Activated T-helper 2 cell treated with anti-CD3 and anti-CD28 coated beads, Interferon-gamma antibody, Interleukin-2, Interleukin-4, amounts not matched to agents 10 μg/mL and 5 μg/mL and 100 μg/mL, durations not matched to agents 14 hours and 24 hours and 36 hours (primary cell): ENCODE measurements at regions not wholly inside any gene's neighbourhood (a gene's known extent, or its start where the extent isn't known, plus 50 kb on each side); places are given as distances from the start of the nearest gene placed in this dataset.

Experiments
- DNase-seq: peaks from one replicate; pipeline ENCODE4 v3.0.0; 2021; ENCODE audit warnings: low spot score
- H3K27ac Mint-ChIP-seq: one replicate; pipeline ENCODE4 v1.8.0; 2021; ENCODE audit warnings: mixed read lengths
- H3K27me3 Mint-ChIP-seq: one replicate; pipeline ENCODE4 v1.8.0; 2021; ENCODE audit warnings: low read depth, mixed read lengths
- H3K36me3 Mint-ChIP-seq: one replicate; pipeline ENCODE4 v1.8.0; 2021; ENCODE audit warnings: low read depth, mixed read lengths
- H3K4me1 Mint-ChIP-seq: one replicate; pipeline ENCODE4 v1.8.0; 2021; ENCODE audit warnings: low read depth, mixed read lengths
- H3K4me3 Mint-ChIP-seq: one replicate; pipeline ENCODE4 v1.8.0; 2021; ENCODE audit warnings: low read depth, mild to moderate bottlenecking, moderate library complexity, mixed read lengths
- H3K9me3 Mint-ChIP-seq: one replicate; pipeline ENCODE4 v1.8.0; 2021; ENCODE audit warnings: mixed read lengths
- intact Hi-C: fragments of 100-400 bp; cut with micrococcal nuclease; formaldehyde crosslinking; loops from one replicate; pipeline ENCODE4 v1.15.1; 2023

- intact Hi-C loops: no loop called here
- H3K27me3 Mint-ChIP-seq: peaks cover 5% of the 10 kb centered on the region
- no peaks in the 10 kb centered on the region for H3K9me3 Mint-ChIP-seq
- H3K27ac Mint-ChIP-seq: no peak overlapping the region
- no peaks in the 10 kb centered on the region for H3K36me3 Mint-ChIP-seq
- no peak overlapping the region for H3K4me3 Mint-ChIP-seq
- H3K4me1 Mint-ChIP-seq: no peaks in the 10 kb centered on the region
- no peak for DNase-seq
Measured at GRCh38 chr3:5295191-5295690, 107.7 kb downstream of the EDEM1 start.

- no peak for DNase-seq
- Mint-ChIP-seq H3K27ac (no peak overlapping the region), H3K9me3 (no peaks in the 10 kb centered on the region), H3K4me3 (no peak overlapping the region), H3K4me1 (no peaks in the 10 kb centered on the region), H3K27me3 (peaks cover 5% of the 10 kb centered on the region), H3K36me3 (no peaks in the 10 kb centered on the region)
- intact Hi-C loops: no loop called here
Measured at GRCh38 chr3:5296362-5296761, 108.9 kb downstream of the EDEM1 start.

GRCh38 chr3:5297895-5298294 is 110.4 kb downstream of the EDEM1 start:
- Mint-ChIP-seq H3K4me3 (no peak overlapping the region), H3K4me1 (no peaks in the 10 kb centered on the region), H3K9me3 (no peaks in the 10 kb centered on the region), H3K36me3 (no peaks in the 10 kb centered on the region), H3K27me3 (peaks cover 3% of the 10 kb centered on the region), H3K27ac (no peak overlapping the region)
- DNase-seq: no peak
- intact Hi-C loops: no loop called here

DNA sequence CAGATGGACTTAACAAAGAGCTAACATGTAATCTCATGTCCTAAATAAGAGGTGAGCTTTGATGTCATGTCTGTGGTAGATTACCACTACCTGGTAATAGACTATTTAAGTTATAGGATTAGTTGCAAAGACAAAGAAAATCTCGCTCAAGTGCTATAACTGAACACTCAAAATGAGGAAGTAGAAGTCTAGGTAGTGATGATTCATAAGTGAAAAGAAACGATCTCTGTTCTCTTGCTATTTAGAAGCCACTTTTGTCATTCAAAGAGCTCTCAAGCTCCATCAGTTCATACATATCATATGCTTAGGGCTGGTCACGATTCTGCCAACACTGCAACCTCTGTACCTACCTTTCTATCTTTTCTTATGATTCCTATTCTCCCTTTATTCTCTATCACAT is 110.9 kb downstream of the EDEM1 start:
- H3K9me3 Mint-ChIP-seq: no peaks in the 10 kb centered on the region
- no peaks in the 10 kb centered on the region for H3K36me3 Mint-ChIP-seq
- H3K4me1 Mint-ChIP-seq: no peaks in the 10 kb centered on the region
- no peak overlapping the region for H3K4me3 Mint-ChIP-seq
- peaks cover 3% of the 10 kb centered on the region for H3K27me3 Mint-ChIP-seq
- no peak for DNase-seq
- no peak overlapping the region for H3K27ac Mint-ChIP-seq
- intact Hi-C loops: no loop called here

GRCh38 chr3:5299161-5299560 is 111.7 kb downstream of the EDEM1 start:
- H3K36me3 Mint-ChIP-seq: no peaks in the 10 kb centered on the region
- no peaks in the 10 kb centered on the region for H3K9me3 Mint-ChIP-seq
- H3K27ac Mint-ChIP-seq: no peak overlapping the region
- no peak overlapping the region for H3K4me3 Mint-ChIP-seq
- DNase-seq: no peak
- H3K4me1 Mint-ChIP-seq: no peaks in the 10 kb centered on the region
- intact Hi-C loops: no loop called here
- peaks cover 6% of the 10 kb centered on the region for H3K27me3 Mint-ChIP-seq

DNA sequence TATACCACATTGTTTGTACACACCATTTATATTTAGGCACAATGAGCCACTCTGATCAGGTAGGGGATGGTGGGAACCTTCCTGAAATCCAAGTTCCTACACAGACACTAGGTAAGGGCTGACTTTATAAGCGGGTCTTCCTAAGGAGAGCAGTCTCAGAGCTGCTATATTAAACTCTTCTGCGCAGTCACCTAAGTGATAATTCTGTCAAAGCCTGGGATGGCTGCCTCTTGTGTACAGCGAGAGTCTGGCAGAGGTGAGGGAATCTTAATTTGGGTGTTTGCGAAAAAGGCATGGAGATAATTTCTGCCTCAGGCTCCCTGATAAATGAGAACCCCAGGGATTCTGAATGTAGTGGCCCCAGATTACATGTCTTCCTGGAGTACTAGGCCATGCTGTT is 113.1 kb downstream of the EDEM1 start:
- Mint-ChIP-seq H3K4me3 (no peak overlapping the region), H3K4me1 (no peaks in the 10 kb centered on the region), H3K27ac (no peak overlapping the region), H3K9me3 (no peaks in the 10 kb centered on the region), H3K27me3 (peaks cover 6% of the 10 kb centered on the region), H3K36me3 (no peaks in the 10 kb centered on the region)
- no peak for DNase-seq
- intact Hi-C loops: loop anchor here (10.0 kb wide), 1 partner anchor 124 kb away; no protein-coding TSS in a partner anchor

GRCh38 chr3:5301651-5302297 is 114.3 kb downstream of the EDEM1 start:
- Mint-ChIP-seq H3K9me3 (no peaks in the 10 kb centered on the region), H3K4me1 (no peaks in the 10 kb centered on the region)

DNA sequence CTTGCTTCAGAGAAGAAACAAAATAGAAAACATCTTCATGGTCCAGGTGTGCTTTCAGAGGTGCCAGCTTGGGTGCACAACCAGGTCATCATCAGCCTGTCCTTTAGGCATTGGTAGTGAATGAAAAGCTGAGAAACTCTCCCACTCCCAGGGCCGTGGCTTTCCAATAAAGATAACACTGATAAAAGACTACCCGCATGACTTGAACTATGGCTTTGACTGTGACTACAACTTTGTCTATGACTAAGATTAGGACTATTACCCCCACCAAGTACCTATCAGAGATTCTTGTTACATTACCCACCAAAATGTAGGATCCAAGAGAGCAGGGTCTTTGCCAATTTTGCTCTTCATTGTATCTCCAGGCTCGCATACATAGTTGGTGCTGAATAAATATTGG is 115.2 kb downstream of the EDEM1 start:
- Mint-ChIP-seq H3K4me1 (no peaks in the 10 kb centered on the region), H3K9me3 (no peaks in the 10 kb centered on the region), H3K27ac (no peak overlapping the region), H3K4me3 (no peak overlapping the region), H3K27me3 (peaks cover 6% of the 10 kb centered on the region), H3K36me3 (no peaks in the 10 kb centered on the region)
- no peak for DNase-seq
- intact Hi-C loops: loop anchor here (10.0 kb wide), 1 partner anchor 122 kb away; no protein-coding TSS in a partner anchor

More at GRCh38 chr3:5301651-5302297, 114.3 kb downstream of the EDEM1 start:
- DNase-seq: no peak
- intact Hi-C loops: loop anchor here (10.0 kb wide), 1 partner anchor 123 kb away; no protein-coding TSS in a partner anchor
- Mint-ChIP-seq H3K4me3 (no peak overlapping the region), H3K27ac (no peak overlapping the region), H3K27me3 (peaks cover 6% of the 10 kb centered on the region), H3K36me3 (no peaks in the 10 kb centered on the region)

DNA sequence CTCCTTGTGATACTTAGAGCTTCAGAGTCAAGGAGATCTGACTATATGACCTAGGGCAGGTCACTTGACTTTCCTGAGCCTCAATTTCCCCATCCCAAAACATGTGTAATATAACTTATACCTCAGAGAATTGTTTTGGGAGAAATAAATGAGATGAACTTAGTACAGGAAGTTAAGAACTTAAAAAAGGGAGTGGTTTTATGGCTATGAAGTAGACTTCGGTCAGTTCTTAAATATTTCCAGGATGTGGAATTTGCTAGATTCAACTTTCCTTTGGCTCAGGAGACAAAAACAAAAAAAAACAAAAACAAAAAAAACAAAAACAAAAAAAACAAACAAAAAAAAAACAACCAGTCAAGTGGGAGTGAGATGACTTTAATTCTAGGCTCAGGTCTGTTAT is 116.7 kb downstream of the EDEM1 start:
- H3K4me3 Mint-ChIP-seq: no peak overlapping the region
- H3K27ac Mint-ChIP-seq: no peak overlapping the region
- H3K36me3 Mint-ChIP-seq: no peaks in the 10 kb centered on the region
- H3K4me1 Mint-ChIP-seq: no peaks in the 10 kb centered on the region
- no peaks in the 10 kb centered on the region for H3K9me3 Mint-ChIP-seq
- intact Hi-C loops: loop anchor here (10.0 kb wide), 1 partner anchor 121 kb away; no protein-coding TSS in a partner anchor
- H3K27me3 Mint-ChIP-seq: peaks cover 6% of the 10 kb centered on the region
- DNase-seq: no peak

DNA sequence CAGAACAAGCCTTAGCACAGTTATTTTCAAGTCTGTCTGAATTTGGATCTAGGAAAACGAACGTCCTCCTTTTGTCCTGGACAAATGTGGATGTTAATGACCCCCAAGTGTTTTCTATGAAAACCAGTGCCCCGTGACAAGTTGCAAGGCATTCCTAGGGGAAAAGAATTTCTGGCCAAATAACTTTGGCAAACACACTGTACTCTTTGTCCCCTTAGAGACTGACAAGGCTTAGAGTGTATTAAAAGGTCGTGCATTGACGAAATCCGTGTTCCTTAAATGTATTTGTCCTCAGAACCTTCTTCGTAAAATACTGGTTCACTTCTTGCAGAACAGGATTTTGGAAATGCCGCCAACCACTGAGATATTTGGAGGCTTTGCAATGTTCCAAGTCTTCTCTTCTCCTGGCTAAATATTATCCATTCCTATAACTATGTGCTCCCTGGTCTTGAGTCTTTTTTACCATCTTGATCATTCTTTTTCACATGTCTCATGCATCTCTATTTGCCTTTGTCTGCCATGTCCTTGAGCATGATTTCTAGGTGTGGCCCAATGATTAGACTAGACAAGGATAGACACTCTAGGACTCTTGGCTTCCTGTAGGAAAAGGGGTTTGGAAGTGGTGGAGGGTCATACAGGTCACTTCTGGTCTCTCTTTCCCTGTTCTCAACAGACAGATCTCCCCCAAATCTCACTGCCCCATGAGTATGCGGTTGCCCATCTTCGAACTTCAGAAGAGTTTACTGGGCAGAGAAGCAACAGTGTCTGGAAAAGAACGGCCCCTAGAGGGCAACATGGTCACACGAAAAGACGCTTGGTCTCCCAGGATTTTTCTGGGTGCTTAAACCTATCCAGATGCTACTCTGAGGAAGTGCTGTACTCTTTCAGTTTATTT is 117.5 kb downstream of the EDEM1 start:
- Mint-ChIP-seq H3K27ac (no peak overlapping the region), H3K9me3 (no peaks in the 10 kb centered on the region), H3K27me3 (peaks cover 4% of the 10 kb centered on the region), H3K4me1 (no peaks in the 10 kb centered on the region), H3K4me3 (no peak overlapping the region), H3K36me3 (no peaks in the 10 kb centered on the region)
- no peak for DNase-seq
- intact Hi-C loops: loop anchor here (5.0 to 10.0 kb wide), 2 partner anchors 120 to 1492 kb away; no protein-coding TSS in a partner anchor

GRCh38 chr3:5305684-5305989 is 118.1 kb downstream of the EDEM1 start:
- H3K4me3 Mint-ChIP-seq: no peak overlapping the region
- no peak for DNase-seq
- no peaks in the 10 kb centered on the region for H3K4me1 Mint-ChIP-seq
- peaks cover 4% of the 10 kb centered on the region for H3K27me3 Mint-ChIP-seq
- H3K9me3 Mint-ChIP-seq: no peaks in the 10 kb centered on the region
- intact Hi-C loops: loop anchor here (5.0 to 10.0 kb wide), 2 partner anchors 119 to 1492 kb away; no protein-coding TSS in a partner anchor
- no peak overlapping the region for H3K27ac Mint-ChIP-seq
- H3K36me3 Mint-ChIP-seq: no peaks in the 10 kb centered on the region

GRCh38 chr3:5309171-5309570 is 121.7 kb downstream of the EDEM1 start:
- Mint-ChIP-seq H3K9me3 (no peaks in the 10 kb centered on the region), H3K4me3 (no peak overlapping the region), H3K27me3 (peaks cover 1% of the 10 kb centered on the region), H3K27ac (no peak overlapping the region), H3K4me1 (no peaks in the 10 kb centered on the region), H3K36me3 (no peaks in the 10 kb centered on the region)
- intact Hi-C loops: loop anchor here (5.0 to 10.0 kb wide), 2 partner anchors 116 to 1488 kb away; no protein-coding TSS in a partner anchor
- DNase-seq: no peak

DNA sequence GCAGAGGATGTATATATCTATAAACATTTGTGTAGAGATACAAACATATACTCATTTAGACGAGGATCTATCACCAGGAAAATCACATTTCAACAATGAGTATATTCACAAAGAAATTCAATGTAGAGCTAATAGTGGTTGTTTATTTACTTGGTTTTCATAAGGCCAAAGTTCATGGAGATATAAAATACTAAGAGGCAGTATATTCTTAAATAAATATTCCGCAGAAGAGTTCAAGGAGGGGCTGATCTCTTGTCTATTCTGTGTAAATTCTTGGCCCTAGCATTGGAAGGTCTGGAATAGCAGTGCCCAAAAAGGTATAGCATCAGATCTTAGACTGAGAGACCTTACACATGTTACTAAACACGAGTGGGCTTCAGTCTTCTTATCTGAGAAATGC is 122.1 kb downstream of the EDEM1 start:
- Mint-ChIP-seq H3K4me1 (no peaks in the 10 kb centered on the region), H3K27me3 (no peaks in the 10 kb centered on the region), H3K9me3 (no peaks in the 10 kb centered on the region), H3K27ac (no peak overlapping the region), H3K4me3 (no peak overlapping the region), H3K36me3 (no peaks in the 10 kb centered on the region)
- DNase-seq: no peak
- intact Hi-C loops: loop anchor here (5.0 to 10.0 kb wide), 2 partner anchors 115 to 1488 kb away; no protein-coding TSS in a partner anchor
